ENCODE measurements at regions not wholly inside any gene's neighbourhood (a gene's known extent, or its start where the extent isn't known, plus 50 kb on each side); places are given as distances from the start of the nearest gene placed in this dataset.

- H3K4me3 ChIP-seq (ENCODE audit: low read depth, low read length) = no peak overlapping the region
- no peak for TF ChIP-seq CTCF (IDR thresholded peaks at IDR 0.05; ENCODE audit: control insufficient read depth, extremely low read depth, insufficient read depth)
- no peak for DNase-seq (ENCODE audit: low read depth)
Observed at GRCh38 chr11:69210310-69211035, 54.7 kb downstream of the SMIM38 start.

GRCh38 chr11:69211540-69211919 is 55.8 kb downstream of the SMIM38 start:
- TF ChIP-seq CTCF (IDR thresholded peaks at IDR 0.05; ENCODE audit: control insufficient read depth, extremely low read depth, insufficient read depth) = no peak
- H3K4me3 ChIP-seq (ENCODE audit: low read depth, low read length) = no peak overlapping the region
- no peak for DNase-seq (ENCODE audit: low read depth)

DNA sequence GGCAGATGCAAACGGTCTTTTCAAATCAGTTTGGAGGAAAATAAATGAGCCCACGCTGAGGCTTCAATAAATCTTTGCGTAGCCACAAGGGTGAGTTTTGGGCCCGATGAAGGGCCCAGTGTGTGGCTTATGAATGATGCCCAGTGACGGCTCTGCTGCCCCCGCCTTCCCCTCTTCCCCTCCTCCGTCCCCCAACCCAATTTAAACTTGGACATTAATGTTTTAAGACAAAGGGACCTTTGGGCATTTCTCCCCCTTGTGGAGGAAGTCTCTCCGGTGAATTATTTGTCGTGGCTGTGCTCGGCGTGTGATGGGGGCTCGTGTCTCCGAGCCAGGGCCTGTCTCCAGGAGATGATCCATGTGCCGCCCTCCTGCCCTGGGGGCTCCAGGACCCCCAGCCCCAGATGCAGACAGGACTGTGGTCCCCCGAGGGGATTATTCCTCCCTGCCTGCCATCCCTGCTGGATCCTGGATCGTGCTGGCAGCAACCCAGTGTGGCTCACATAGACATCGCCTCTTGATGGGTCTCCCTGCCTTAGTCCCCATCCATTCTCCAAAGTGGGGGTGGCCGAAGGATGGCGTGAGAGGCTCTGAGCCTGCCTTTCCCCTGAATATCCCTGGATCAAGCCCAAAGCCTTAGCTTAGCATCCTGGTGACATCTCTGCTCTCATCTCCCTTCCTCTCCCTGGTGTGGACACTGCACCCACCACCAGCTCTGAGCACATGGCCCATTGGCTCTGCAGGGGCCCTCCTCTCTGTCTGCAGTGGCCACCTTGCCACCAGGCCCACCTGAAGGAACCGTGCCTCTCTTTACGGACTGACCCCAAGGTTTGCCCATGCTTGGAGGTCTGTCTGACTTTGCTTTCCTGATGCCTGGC is 56.4 kb downstream of the SMIM38 start:
- no peak overlapping the region for H3K4me3 ChIP-seq (ENCODE audit: low read depth, low read length)
- TF ChIP-seq CTCF (IDR thresholded peaks at IDR 0.05; ENCODE audit: control insufficient read depth, extremely low read depth, insufficient read depth) = peak; percentile 23; the same call in 1 of the 2 replicates
- no peak for DNase-seq (ENCODE audit: low read depth)

DNA sequence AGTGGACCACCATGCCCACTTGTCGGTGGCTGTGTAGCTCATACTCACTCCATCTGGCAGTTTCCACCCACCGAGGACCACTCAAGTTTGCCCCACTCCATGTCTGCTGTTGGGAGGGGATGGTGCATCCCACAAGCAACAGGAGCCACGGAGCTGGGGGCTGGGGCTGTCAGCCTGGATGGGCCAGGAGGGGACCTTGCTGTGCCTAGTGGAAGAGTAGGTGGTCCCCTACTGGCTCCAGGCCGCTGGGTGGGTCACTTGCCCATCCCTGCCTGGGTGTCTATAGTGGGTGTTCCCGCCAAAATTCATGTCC is 57.0 kb downstream of the SMIM38 start:
- no peak for DNase-seq (ENCODE audit: low read depth)
- no peak for TF ChIP-seq CTCF (IDR thresholded peaks at IDR 0.05; ENCODE audit: control insufficient read depth, extremely low read depth, insufficient read depth)

GRCh38 chr11:69213316-69213715 is 57.6 kb downstream of the SMIM38 start:
- H3K4me3 ChIP-seq (ENCODE audit: low read depth, low read length) = no peak overlapping the region
- no peak for DNase-seq (ENCODE audit: low read depth)
- no peak for TF ChIP-seq CTCF (IDR thresholded peaks at IDR 0.05; ENCODE audit: control insufficient read depth, extremely low read depth, insufficient read depth)

More for the DNA sequence above, 57.0 kb downstream of the SMIM38 start:
- no peak overlapping the region for H3K4me3 ChIP-seq (ENCODE audit: low read depth, low read length)

DNA sequence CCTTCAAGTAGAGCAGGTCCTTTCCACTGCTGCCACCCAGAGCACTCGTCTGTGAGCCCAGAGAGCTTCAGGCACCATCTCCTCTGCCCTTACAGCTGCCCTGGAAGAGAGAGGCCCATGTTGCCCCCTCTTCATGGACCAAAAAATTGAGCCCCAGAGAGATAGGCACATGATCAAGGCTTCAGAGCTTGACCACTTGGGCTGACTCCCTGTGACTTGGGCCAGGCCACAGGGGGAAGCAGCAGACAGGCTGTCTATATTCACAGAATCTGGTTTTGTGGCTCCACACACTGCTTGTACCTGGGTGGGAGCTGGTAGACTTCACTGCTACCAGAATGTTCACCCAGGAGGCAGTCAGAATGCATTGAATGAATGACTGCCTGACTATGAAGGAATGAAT is 58.2 kb downstream of the SMIM38 start:
- H3K4me3 ChIP-seq (ENCODE audit: low read depth, low read length) = no peak overlapping the region
- DNase-seq (ENCODE audit: low read depth) = no peak
- TF ChIP-seq CTCF (IDR thresholded peaks at IDR 0.05; ENCODE audit: control insufficient read depth, extremely low read depth, insufficient read depth) = no peak
